Retinal pigment epithelial cell (primary cell): ENCODE measurements at regions not wholly inside any gene's neighbourhood (a gene's known extent, or its start where the extent isn't known, plus 50 kb on each side); places are given as distances from the start of the nearest gene placed in this dataset.
"Not testable (repeated sequence)": the region's sequence is repeated elsewhere in the genome, so short reads cannot be mapped to it uniquely, and the experiment has no call there.

ENCODE experiments used
- DNase-seq: peaks from one replicate; pipeline ENCODE4 v3.0.0-alpha.2; 2010; ENCODE audit warnings: low read depth
- H3K4me3 ChIP-seq: 2 replicates; pipeline ENCODE4 v1.5.1; 2011; ENCODE audit warnings: mild to moderate bottlenecking, low read length, control low read depth, moderate library complexity
- CTCF ChIP-seq: conservative IDR thresholded peaks from 2 replicates; pipeline ENCODE4 v1.5.1; 2011; ENCODE audit warnings: low read depth, low read length, control low read depth, inconsistent platforms

DNA sequence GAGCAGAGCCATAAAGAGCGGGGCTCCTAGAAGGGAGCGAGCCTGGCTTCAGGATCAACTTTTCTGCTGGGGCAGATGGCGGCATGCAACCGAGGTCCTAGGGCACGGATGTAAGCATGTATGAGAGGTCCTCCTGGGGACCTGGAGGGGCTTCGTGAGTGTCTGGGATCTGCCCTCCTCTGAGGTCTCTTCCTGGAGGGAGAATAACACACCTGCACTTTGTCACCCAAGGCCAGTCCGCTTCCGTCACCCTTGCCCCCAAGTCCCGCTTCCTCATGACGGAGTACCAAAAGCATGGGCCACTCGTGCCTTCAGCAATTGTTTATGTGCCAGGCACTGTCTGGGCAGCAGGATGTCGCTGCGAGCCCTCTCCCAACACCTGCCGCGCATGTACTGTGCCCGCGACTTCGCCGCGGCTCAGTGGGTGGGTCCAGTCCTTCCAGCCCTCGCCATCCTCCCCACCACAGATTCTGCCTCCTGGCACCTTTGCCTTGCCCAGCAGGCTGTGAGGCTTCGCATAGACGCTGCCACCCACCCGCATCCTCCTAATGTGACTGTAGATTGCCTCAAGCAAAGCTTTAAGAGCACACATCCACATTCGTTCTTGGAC is 60.0 kb upstream of the TMPRSS2 start:
- H3K4me3 ChIP-seq: no peak overlapping the region
- DNase-seq: no peak
- no peak for TF ChIP-seq CTCF

- DNase-seq, H3K4me3 ChIP-seq: not testable (repeated sequence)
Observed at GRCh38 chr21:41567237-41567636, 59.3 kb upstream of the TMPRSS2 start.

DNA sequence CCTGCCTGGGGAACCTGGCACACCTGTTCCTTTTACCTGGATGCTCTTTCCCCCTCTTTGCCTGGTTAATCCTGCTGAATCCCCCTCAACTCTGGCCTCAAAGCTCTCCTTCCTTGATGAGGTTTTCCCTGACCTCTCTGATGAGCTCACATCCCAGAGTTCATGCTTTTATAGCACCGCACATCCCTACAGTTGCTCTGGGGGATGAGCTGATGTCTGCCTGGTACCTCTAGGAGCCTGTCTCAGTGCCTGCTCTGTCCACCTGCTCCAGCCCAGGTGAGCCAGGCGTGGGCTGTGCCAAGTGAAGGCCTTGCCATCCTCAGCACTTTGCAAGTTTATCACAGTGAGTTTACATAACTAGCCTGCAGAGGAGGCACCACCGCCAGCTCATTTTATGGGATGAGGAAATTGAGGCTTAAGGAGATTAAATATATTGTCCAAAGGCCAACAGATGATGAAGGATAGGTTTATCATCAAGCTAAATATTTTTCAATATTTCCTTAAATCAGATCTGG is 58.6 kb upstream of the TMPRSS2 start:
- no peak overlapping the region for H3K4me3 ChIP-seq
- no peak for DNase-seq
- no peak for TF ChIP-seq CTCF

GRCh38 chr21:41565550-41565949 is 57.6 kb upstream of the TMPRSS2 start:
- H3K4me3 ChIP-seq: no peak overlapping the region
- DNase-seq: no peak
- no peak for TF ChIP-seq CTCF

DNA sequence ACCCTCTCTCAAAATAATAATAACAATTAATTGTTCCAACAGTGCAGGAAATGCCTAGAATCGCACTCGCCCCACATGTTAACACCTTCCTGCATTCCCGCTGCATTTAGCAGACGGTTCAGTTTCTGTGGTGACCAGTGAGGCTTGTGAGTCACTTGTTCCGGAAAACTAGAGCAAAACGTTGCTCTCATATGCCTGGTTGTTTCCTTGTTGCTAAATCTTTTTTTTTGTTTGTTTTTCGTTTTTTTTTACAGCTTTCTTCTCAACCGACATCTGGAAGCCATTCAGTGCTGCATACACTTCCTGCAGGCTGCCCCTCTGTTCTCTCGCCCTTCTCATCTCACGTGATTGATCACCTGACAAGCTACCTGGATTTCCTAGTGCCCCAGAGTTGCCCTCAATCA is 56.9 kb upstream of the TMPRSS2 start:
- H3K4me3 ChIP-seq: no peak overlapping the region
- TF ChIP-seq CTCF: no peak
- DNase-seq: no peak

DNA sequence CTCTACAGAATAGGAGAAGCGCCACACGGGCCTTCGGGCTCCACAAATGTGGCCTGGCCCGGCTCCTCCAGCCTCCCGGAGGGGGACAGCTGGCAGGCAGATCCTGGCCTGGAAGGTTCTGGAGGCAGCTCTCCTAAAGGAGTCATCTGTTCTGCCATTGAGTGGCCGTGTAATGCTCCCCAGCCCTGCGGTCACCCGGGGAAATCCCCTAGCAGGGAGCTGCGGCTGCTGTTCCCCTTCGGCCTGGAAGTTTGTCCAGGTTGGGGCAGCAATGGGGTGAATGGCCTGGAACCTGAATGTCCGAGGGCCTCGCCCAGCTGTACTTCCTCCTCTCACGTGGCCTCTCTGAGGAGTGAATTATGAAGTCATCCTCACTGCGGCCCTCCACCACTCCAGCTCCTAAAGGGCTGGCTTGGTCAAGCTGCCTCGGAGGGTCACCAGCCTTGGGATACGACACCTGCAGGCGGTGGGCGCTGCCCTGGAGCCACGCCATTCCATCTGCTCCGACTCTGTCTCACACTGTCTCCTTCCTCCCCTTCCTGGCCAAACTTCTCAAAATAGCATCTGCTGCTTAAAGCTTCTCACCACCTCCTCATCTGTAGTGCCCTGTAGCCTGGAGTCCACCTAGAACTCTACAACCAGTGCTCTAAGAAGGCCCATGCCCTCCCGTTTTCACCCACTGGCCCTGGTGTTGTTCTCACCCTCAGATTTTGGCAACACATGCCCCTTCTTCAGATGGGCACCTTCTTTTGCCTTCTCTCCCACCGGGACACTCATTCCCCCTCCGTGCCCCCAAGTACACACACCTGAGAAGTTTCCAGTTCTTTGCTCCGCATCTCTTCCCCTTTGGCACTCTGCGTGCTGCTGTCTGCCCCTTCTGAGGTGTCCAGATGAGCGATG is 54.4 kb upstream of the TMPRSS2 start:
- DNase-seq: no peak
- no peak for TF ChIP-seq CTCF
- no peak overlapping the region for H3K4me3 ChIP-seq

- no peak overlapping the region for H3K4me3 ChIP-seq
- no peak for DNase-seq
- no peak for TF ChIP-seq CTCF
Observed at GRCh38 chr21:41561701-41562100, 53.7 kb upstream of the TMPRSS2 start.
